Fibroblast of mammary gland (primary cell): ENCODE measurements at regions not wholly inside any gene's neighbourhood (a gene's known extent, or its start where the extent isn't known, plus 50 kb on each side); places are given as distances from the start of the nearest gene placed in this dataset.

Experiments
- DNase-seq: peaks from one replicate; pipeline ENCODE4 v3.0.0-alpha.2; 2010; ENCODE audit warnings: low read depth
- H3K4me3 ChIP-seq: 2 replicates; pipeline ENCODE4 v1.5.1; 2011; ENCODE audit warnings: low read depth, mild to moderate bottlenecking, low read length, moderate library complexity; ENCODE audit not compliant: control insufficient read depth
- TF ChIP-seq, protein P1 (sequence below): conservative IDR thresholded peaks from 2 replicates; pipeline ENCODE4 v1.5.1; 2011; ENCODE audit warnings: low read depth, low read length, inconsistent platforms; ENCODE audit not compliant: control insufficient read depth, insufficient read depth

DNA sequence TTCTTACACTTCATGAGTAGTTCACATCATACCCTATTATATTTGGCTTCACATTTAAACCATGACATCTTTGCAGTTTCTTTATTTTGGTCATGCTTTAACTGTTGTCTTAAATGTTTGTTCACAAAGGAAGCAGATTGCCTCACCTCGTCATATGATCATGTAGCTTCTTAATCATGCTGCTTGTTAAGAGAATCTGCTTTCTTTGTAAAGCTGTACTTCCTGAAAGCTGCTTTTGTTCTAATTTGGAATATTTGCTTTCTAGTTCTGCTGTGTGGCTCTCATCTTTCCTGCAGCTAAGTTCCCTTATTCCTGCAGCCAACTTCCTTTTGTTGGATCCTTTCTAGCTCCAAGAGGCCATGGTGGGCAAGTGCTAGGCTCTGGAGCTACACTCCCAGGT, 62.9 kb upstream of the SIM2 start:
- H3K4me3 ChIP-seq, result no peak overlapping the region
- TF ChIP-seq, protein P1, sequence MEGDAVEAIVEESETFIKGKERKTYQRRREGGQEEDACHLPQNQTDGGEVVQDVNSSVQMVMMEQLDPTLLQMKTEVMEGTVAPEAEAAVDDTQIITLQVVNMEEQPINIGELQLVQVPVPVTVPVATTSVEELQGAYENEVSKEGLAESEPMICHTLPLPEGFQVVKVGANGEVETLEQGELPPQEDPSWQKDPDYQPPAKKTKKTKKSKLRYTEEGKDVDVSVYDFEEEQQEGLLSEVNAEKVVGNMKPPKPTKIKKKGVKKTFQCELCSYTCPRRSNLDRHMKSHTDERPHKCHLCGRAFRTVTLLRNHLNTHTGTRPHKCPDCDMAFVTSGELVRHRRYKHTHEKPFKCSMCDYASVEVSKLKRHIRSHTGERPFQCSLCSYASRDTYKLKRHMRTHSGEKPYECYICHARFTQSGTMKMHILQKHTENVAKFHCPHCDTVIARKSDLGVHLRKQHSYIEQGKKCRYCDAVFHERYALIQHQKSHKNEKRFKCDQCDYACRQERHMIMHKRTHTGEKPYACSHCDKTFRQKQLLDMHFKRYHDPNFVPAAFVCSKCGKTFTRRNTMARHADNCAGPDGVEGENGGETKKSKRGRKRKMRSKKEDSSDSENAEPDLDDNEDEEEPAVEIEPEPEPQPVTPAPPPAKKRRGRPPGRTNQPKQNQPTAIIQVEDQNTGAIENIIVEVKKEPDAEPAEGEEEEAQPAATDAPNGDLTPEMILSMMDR, result no peak
- DNase-seq, result peak; percentile 15

DNA sequence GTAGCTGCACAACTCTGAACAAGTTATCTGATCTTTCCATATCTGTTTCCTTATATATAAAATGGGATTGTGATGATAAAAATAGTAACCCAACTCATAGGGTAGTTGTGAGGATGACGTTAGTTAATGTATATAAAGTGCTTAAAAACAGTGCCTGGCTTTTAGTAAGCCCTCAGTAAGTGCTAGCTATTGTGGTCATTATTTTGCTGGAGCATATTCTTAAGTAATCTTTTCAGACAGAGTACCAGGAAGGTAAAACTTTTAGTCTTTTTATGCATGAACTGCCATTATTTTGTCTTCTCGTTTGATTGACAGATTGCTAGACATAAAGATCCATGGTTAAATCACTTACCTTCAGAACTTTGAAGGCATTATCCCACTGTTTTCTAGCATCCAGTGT, 62.5 kb upstream of the SIM2 start:
- H3K4me3 ChIP-seq, result no peak overlapping the region
- TF ChIP-seq, protein P1, result no peak
- no peak for DNase-seq

- no peak for DNase-seq
- TF ChIP-seq, protein P1, result no peak
- no peak overlapping the region for H3K4me3 ChIP-seq
Observed at GRCh38 chr21:36639769-36640168, 59.1 kb upstream of the SIM2 start.

DNA sequence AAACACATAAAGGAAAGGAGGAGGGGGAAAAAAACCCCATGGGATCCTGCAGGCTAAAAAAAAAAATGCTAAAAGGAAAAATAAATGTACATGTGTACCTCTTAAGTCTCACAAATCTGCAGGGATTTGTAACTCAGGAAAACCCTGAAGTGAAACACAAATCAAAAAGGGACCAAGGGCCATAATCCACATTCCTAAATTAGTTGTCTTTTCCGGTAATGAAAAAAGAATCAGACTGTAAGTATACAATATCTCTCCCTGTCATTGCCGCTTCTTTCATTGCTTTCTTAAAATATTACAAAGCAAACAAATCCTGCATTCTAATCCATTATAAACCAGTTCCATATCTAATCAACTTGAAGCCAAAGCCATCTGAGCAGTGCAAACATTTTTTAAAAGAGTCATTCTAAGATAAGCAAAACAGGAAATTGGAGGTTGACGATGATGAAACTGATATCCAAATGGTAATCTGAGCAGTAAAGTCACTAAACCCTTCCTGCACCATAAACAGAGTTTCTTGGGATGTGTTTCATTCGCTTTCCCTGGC, 58.7 kb upstream of the SIM2 start:
- no peak for DNase-seq
- H3K4me3 ChIP-seq, result no peak overlapping the region
- TF ChIP-seq, protein P1, result no peak

DNA sequence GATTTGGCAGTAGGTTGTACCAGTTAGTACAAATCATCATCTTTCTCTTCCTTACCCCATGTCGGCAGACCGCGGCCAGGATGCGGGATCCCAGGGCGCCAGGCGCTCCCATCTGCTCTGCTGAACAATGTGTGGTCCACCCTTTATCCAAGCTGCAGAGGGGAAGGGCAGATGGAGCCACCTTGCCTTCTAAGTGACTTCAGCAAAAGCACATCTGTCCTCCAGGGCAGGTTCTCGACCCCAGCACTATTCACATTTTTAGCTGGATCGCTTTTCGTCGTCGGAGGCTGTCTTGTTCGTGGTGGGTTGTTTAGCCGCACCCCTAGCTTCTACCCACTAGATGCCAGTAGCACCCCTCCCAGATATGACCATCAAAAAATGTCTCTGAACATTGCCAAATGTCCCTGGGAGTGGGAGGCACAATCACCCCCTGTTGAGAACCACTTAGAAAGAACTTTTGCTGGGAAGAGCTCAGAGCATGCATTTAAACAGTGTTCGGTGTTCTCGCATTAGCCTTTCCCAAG, 58.1 kb upstream of the SIM2 start:
- DNase-seq, result no peak
- no peak overlapping the region for H3K4me3 ChIP-seq
- TF ChIP-seq, protein P1, result no peak

DNA sequence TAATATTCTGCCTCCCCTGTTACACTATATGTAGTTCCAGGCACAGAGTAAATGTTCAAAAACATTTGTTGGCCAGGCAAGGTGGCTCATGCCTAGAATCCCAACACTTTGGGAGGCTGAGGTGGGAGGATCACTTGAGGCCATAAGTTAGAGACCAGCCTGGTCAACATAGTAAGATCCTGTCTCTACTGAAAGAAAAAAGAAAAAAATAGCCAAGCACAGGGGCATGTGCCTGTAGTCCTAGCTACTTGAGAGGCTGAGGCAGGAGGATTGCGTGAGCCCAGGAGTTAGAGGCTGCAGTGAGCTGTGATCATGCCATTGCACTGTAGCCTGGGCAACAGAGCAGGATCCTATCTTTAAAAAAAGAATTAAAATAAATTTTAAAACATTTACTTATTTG, 57.6 kb upstream of the SIM2 start:
- TF ChIP-seq, protein P1, result no peak
- no peak overlapping the region for H3K4me3 ChIP-seq
- no peak for DNase-seq

DNA sequence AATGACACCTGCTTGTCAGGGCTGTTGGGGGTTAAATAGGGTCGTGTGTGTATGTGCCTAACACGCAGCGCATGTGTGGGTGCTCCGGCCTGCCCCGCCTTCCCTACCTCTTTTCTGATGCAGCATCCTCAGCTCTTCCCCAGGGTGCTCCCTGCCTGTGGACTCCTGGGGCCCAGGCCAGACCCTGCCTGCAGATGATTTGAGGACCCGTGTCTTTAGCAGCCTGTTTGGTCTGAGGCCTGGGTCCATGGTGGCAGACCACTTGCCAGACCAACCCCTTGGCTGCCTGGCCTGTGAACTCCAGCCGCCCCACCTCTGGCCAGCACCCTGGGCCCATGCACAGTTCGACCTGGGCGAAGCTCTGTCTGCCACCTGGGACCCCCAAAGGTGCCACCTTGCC, 57.0 kb upstream of the SIM2 start:
- TF ChIP-seq, protein P1, result no peak

More for the DNA sequence above, 57.0 kb upstream of the SIM2 start:
- no peak for DNase-seq
- no peak overlapping the region for H3K4me3 ChIP-seq
